Activated gamma-delta T cell treated with anti-CD3 and anti-CD28 coated beads, Interleukin-2, amount 50 U/mL, for 16 hours (primary cell): ENCODE measurements at regions not wholly inside any gene's neighbourhood (a gene's known extent, or its start where the extent isn't known, plus 50 kb on each side); places are given as distances from the start of the nearest gene placed in this dataset.
"Not testable (repeated sequence)": the region's sequence is repeated elsewhere in the genome, so short reads cannot be mapped to it uniquely, and the experiment has no call there.

ENCODE experiments used
- DNase-seq: peaks from one replicate; pipeline ENCODE4 v3.0.0-alpha.2; 2020; ENCODE audit warnings: low read depth

DNA sequence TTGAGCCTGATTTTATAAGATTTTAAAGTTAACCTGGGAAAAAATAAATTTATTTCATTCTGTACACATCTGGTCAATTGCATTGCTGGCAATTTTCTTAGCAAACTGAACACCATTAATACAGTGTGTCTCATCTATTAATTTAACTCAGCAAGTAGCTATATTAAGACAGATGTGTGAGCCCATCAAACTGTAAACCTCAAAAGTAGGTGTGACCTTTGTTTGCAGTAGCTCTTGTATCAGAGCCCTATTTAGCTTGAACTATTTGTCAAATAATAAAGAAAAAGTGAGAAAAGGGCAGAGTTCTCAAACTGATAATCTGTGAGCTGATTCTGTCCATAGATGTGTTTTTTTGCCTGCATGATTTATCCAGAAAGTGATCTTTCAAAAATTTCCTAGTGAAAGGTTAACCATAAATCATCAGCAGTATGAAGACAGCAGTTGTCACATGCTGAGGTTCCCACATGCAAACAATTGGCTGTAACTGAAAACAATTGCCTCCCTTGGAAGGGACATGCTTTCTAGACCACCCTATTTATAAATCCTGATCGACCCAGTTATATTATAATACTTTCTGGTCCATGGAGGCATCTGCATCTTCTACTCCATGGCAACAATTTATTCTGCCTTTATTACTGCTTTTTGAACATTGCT lies 646.5 kb downstream of the NSUN3 start:
- no peak for DNase-seq

DNA sequence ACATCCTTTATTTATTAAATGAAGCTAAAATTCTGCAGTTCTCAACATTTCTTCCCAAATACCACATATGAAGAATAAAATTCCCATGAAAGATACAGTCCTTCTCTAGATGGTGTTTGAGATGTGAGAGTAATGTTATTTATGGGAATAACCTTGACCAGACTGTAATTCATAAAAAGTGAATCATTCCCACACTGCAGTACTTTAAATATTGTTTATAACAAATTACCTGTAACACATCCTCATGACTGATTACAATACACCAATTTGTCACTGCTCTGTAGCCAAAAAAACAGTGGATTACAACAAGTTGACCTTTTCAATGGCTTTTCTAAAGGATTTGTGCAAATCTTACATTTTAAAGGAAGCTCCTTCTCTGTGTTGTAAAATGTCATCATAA lies 651.3 kb downstream of the NSUN3 start:
- DNase-seq: no peak

DNA sequence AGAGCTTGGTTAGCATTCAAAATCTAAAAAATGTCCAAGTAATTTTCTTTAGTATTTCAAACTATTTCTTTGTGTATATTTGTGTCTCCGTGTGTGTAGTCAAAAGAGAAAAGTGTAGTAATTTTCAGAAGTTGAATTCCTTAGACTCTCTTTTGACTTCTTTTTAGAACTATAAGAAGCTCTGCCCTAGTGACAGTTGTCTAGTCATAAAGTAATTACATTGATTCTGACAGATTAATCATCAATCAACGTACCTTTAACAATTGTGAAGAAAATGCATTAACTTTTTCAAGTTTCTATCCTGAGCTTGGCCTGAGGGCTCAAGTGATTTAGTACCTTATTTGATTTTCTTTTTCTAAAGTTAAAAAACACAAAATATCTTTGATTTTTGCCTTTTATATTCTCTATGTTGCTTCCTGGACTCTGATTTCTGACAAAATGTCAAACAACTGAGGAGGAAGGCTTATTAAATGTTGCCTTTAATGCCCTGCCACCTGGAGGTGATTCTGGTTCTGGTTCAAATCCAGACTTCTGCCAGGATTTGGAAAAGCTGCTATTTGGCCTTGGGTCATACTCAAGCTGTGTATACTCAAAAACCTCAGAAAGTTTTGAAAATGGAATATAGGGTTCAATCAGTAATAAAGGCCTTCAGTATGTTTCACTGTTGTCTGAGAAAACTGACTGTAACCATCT lies 653.6 kb downstream of the NSUN3 start:
- no peak for DNase-seq

DNA sequence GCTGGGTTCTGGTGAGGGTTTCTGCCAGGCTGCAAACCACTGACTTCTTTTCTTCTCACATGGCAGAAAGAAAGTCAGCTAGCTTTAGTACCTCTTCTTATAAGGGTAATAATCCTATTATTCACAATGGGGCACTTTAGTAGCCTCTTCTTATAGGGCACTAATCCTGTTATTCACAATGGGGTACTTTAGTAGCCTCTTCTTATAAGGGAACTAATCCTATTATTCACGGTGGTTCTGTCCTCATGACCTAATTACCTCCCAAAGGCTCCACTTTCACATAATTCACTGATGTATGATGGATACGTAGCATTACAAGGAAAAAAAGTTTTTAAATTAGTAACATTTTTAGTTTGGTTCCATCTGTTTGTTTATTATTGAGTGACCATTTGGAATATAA lies 671.3 kb downstream of the NSUN3 start:
- DNase-seq: no peak

DNA sequence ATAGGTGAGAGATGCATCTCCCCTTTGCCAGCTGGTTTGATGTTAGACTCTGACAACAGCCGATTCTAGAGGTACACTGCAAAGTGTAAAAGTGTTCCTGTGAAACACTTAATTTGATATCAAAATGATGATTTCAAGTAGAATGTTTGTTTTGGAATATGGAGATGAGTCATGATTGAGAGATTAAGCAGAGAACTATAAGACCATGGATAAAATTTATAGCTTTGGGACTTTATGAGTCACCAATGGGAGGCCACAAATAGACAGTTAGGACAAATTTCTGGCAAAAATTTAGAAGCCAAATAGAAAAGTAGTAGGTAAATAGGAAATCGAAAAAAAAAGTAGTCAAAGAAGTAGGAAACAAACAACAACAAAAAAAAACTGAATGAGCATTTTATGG lies 672.5 kb downstream of the NSUN3 start:
- no peak for DNase-seq

DNA sequence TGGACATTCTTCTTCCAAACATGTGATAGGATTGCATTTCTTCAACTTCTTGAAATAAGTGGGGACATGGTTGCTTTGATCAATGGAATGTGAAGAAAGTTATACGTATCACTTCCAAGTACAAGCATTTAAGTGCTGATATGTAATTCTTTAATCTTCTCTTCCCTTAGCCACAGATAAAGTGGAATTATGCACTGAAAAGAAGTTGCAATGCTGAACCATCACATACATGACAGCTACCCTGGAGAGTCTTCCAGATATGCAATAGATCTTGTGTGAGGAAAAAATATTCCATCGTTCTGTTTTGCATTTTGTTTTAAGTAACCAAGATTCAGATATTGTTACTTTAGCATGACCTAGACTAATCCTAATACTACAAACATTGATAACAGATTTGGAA lies 674.3 kb downstream of the NSUN3 start:
- no peak for DNase-seq

DNA sequence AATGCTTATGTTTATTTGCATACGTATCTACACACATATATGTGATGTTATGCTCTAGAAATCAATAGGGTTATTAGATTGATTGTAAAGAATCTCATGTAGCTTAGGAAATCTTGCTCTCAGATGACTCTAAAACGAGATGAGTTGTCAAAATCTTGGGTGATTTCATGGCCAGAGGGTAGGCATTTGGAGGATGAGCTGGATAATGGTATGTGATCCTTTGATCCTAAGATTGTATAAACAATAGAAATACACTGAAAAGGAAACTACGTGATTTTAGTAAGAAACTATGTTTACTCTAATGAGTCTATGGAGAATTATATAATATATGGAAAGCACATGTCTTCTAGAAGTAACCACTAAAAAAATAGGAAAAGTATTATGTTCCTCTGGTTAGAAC lies 676.6 kb downstream of the NSUN3 start:
- DNase-seq: no peak

DNA sequence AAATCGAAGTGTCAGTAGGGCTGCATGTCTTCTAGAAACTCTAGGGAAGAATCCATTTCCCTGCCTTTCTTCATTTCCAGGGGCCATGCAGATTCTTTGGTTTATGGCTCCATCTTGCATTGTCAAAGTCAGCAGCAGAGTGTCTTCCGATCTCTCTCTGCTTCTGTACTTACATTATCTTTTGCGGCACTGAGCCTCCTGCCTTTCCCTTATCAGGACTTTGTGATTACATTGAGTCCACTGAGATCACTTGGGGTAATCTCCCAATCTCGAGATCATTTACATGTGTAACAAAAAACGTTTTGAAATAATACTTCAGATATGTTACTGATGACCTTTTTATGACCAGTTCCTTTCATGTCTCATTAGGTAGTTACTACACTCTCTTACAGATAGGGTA lies 695.9 kb downstream of the NSUN3 start:
- no peak for DNase-seq

DNA sequence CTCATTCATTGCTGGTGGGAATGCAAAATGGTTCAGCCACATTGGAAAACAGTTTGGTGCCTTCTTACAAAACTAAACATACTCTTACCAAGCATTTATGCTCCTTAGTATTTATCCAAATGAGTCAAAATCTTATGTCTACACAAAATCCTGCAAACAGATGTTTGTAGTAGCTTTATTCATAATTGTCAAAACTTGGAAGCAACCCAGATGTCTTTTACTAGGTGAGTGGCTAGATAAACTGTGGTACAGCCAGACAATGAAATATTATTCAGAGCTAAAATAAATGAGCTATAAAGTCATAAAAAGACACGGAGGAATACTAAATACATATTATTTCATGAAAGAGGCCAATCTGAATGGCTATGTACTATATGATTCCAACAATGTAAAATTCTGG lies 709.5 kb downstream of the NSUN3 start:
- no peak for DNase-seq

DNA sequence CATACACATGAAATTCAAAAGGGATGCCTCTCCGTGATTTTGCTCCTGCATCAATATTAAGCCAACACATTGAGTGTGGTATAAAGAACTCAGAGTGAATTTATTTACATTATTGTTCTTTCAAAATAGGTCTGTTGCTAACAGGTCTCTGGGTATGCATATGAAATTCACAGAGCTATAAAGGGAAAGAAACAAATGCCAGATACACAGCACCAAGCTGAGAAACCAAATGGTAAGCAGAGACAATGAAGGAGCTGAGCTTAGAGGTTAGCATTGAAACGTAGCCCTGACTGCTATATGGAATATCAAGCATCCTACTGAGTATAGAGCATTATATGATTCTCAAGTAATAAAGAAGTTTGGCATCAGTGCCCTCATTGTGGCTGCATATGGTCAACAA lies 712.9 kb downstream of the NSUN3 start:
- no peak for DNase-seq

DNA sequence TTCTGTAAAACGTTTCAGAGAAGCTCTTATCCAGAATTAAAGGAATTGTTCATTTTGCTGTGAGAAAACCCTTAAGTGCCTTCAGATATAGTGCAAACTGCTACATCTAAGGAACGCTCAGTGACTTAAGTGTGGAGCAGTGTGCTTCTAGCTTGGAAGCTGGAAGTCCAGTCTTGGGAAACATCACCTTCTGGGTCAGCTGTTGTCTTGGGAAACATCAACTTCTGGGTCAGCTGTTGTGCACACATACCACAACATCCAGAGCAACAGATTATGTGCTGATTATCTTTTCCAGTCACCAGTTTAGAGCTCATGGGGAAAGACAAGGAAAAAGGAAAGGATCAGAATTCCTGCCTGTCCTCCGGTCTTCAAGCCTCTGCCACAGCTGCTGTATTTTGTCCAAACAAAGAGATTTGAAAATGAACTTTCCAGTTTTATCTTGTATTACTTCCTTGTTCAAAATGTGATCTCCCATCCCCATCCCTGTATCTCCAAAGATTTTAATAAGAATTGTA lies 713.6 kb downstream of the NSUN3 start:
- no peak for DNase-seq

DNA sequence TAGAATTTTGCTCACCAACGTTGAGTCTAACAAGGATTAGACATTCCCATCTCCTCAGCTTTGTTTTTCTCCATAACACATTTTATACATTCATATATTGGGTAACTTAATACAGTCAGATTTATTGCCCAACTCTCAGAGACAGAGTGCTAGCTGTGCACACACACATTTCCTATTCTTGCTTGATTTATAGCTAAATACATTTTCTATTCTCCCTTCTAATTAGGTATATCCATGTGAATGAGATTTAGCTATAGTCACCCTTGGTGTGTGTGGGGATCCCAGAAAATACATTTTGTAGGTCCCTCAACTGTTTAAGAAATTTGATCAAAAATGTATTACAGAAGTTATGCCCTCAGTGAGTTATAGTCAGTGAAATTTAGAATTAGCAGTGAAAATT lies 715.4 kb downstream of the NSUN3 start:
- DNase-seq: no peak

DNA sequence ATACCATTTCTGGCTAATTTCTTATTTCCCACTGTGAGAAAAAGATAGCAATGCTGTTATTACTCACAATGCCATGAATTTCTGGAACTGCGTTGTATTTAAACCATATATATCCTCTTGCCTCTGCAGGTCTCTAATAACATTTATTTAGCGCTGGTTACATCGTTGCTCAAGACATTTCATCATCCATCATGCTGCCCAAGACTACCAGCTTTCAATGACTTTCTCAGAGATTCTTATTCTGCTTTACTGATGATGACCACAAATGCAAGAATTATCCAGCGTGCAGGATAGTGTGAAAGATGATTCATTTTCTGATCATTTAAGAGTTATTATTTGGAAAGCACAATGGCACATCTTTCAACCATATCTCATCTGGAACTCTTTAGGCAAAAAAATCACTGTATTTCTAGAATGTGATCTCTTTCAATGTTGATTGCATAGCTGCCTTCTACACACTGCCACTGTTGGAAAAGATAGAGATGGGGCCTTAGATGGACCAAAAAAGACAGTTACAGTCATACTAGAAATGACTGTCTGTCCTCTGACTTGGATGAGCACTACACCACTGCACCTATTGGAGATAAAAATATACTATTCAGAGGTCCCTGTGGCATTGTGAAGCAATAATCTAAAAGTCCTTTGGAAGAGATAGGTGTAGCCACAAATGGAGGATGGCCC lies 716.1 kb downstream of the NSUN3 start:
- DNase-seq: no peak

DNA sequence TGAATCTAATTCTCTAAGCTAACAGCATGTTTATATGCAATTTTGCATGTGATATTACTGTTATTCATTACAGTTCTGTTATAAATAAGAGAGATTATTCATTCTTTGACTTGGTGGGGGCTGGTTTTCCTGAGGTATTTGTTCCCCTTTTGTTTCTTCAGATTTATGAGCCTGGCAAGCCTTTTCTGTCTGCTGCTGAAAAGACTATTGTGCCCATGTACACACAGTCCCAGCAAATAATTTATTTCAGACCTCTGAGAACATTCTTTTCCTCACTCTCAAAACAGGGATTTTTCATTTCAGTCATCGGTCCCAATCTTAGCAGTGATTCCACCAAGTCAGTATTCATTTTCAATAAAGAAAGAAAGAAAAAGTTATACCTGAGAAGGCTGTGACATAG lies 716.8 kb downstream of the NSUN3 start:
- DNase-seq: no peak

DNA sequence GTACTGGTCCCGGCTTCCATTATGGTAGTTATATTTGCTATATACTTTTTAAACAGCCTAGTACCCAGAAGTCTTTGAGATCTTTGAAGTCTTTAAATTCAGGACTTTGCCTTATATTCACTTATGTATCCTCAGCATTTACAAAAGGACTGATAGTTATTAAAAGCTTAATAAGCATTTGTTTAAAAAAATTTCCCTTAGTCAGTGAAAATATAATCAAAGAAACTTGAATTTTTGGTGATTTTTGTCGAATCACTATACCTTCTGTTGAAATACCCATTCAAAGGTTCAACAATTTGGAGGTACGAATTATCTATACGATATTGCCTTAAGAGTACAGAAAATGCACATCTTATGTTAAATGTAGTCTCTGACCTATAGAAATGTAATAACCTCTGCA lies 721.4 kb downstream of the NSUN3 start:
- DNase-seq: no peak

DNA sequence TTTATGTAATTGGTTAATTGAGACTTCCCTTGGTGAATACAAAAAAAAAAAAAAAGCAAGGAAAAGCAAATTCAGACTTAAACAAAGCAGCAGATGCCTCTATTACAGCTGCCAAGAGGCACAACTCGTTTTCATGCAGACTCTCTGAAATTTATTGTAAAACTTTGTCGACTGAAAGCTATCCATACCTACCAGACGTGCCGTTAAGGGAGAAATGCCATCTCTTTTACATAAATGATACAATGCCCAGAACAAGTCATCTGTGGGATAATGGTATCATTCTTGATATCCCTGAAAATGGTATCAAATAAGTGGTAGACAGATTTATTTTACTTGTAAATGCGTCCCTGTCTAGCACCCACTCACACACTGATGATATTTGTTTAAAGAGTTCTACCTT lies 724.2 kb downstream of the NSUN3 start:
- no peak for DNase-seq

DNA sequence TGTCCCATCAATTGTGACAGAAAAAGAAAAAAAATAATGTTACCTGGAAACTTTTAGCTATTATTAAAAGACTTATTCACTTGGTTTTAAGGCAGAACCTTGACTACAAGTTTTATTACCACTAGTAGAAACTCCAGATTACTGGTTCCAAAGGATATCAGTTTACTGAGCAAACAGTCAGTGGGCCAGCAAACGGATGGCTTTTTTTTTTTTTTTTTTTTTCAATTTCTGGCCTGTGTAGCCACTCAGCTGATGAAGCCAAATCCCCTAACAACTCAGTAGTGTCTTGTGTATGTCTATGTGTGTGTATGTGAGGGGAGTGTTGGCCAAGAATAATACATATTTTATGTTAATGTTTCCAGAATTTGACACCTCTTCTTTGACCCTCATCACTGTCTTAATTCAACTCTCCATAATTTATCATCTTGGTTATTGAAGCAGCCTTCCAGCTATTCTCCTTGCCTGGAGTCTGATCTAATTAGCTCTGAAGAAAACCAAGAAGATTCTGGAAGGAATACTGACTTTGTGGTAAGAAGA lies 724.9 kb downstream of the NSUN3 start:
- no peak for DNase-seq

DNA sequence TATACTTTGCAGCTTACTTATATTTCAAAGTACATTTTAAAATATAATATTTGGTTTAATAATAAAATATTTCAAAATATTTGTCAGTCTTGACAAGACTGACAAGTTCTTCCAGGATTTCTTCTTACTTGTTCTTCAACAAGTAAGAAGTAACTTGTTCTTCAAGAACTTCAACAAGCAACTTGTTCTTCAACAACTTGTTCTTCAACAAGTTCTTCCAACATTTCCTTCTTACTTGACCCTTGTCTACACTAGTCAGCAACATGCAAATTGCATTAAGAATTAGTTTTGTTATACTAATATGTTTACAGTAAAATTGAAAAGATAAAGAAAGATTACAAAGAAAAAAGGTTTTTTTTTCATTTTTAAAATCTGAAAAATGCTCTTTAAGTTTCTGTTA lies 731.7 kb downstream of the NSUN3 start:
- DNase-seq: no peak

DNA sequence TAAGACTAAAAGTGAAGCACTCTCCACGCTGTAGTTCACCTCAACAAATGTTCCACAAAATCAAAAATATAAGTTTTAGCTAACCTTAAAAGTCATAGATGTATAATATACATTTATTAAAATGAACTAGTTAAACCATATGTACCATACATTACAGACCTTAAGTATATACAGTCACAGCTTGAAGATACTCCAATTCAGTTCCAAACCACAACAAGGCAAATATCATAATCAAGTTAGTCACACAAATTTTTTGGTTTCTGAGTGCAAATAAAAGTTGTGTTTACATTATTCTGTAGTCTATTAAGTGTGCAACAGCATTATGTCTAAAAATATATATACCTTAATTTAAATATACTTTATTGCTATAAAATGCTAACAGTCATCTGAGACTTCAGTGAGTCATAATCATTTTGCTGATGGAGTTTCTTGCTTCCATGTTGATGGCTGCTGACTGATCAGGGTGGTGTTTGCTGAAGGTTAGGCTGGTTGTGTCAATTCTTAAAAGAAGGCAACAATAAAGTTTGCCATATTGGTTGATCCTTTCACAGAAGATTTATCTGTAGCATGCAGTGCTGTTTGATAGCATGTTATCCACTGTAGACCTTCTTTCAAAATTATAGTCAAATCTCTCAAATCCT lies 736.7 kb downstream of the NSUN3 start:
- no peak for DNase-seq

DNA sequence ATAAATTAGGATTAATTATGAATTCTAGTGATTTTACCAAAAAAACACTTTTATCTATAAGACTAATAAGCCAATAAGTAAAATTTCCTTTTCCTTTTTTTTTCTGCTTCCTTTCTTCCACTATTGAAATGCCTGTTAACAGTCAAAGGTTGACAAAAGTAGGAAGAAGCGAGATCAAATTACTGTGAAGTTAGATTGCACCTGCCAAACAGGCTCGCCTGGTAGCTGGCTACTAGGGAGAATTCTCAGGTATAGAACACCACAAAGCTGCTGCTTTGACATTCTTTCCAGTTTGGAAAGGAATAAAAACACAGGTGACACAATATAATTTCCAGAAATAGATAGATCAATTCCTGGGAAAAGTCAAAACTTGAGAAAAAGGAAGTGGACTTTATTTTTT lies 749.0 kb downstream of the NSUN3 start:
- DNase-seq: no peak

DNA sequence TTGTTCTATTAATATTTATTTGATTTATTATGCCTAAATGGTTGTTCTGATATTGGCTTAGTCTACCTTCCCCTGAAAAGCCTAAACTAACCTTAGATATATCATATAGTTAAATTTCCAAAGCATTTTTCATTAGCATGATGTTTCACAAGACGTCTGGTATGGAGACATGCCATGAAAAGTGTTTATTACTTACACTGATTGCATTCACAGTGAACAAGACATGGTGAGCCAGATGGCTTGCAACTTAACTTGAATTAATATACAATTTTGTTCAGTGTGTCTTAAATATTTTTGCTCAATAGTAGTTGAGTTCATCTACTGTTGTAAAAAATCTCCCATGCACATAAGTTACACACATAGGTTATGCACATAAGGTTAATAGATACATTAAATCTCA lies 758.4 kb downstream of the NSUN3 start:
- DNase-seq: no peak

DNA sequence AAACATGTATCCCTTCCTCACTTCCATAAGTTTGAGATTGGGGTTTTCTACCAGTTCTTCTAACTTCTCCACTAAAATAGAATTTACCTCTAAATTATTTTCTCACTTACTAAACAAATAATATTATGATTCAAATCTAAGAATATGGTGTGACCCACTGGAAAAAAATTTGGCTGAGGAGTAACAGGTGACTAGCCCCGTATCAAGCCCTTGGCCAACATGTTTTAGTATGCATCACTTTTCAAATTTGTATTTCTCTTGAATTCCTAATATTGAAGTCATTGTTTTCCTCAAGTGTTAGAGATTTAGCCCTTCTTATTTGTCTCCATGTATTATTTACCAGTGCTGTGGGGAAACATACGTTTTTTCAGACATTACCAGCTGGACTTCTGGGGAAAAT lies 759.4 kb downstream of the NSUN3 start:
- DNase-seq: no peak

DNA sequence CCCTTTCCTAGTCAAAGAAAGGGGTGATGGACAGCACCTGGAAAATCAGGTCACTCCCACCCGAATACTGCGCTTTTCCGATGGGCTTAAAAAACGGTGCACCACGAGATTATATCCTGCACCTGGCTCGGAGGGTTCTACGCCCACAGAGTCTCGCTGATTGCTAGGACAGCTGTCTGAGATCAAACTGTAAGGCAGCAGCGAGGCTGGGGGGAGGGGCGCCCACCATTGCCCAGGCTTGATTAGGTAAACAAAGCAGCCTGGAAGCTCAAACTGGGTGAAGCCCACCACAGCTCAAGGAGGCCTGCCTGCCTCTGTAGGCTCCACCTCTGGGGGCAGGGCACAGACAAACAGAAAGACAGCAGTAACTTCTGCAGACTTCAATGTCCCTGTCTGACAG lies 783.4 kb downstream of the NSUN3 start:
- not testable (repeated sequence) for DNase-seq
